A172 (cell line): ENCODE measurements at regions not wholly inside any gene's neighbourhood (a gene's known extent, or its start where the extent isn't known, plus 50 kb on each side); places are given as distances from the start of the nearest gene placed in this dataset.
A peak's percentile ranks its signal among the peaks of the same experiment; 100 is the strongest.
"Not testable (repeated sequence)": the region's sequence is repeated elsewhere in the genome, so short reads cannot be mapped to it uniquely, and the experiment has no call there.

Source experiments
- DNase-seq: peaks from one replicate; pipeline ENCODE4 v3.0.0-alpha.2; 2015; ENCODE audit warnings: low spot score

- DNase-seq, result no peak
Measured at GRCh38 chr2:199131876-199132275, 325.9 kb downstream of the SATB2 start.

GRCh38 chr2:199131136-199131655 is 326.5 kb downstream of the SATB2 start:
- DNase-seq, result no peak

DNA sequence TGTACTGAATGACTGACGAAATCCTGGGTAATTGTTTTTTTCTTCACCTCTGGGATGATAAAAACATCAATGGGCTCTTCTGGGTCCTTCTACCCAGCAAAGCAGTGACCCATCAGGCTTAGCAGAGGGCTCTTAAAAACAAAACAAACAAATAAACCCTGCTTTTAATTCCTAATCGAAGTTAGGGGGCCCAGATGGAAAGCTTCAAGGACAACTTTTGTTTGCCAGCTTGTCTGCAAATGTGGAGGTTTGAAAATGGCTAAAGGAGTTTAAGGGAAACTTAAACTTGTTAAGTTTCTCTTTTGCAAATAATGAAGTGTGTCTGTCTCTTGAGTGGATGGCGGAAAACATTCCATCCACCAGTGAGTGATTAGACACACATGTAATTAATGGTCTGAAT is 327.2 kb downstream of the SATB2 start:
- no peak for DNase-seq

- no peak for DNase-seq
Measured at GRCh38 chr2:199128476-199129229, 329.1 kb downstream of the SATB2 start.

GRCh38 chr2:199119796-199120195 is 337.9 kb downstream of the SATB2 start:
- no peak for DNase-seq

DNA sequence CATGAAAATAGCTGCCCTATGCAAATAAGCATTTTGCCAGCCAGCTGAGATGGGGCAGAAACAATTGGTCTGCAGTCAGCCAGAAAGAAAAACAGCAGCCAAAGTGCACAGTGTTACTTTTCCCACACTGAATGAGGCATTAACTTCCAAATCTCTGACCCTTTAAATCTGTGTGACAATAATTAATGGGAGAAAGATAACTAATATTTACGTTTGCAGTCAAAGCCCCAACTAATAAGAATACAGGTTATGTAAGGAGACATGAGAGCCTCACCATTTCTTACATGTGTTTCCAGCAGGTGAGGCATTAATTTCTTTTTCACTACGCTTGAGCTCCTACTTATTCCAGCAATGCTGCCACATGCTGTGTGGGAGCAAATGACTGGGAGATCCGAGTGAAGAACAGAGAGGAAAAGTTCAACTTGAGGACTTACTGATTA is 339.0 kb downstream of the SATB2 start:
- DNase-seq, result no peak

DNA sequence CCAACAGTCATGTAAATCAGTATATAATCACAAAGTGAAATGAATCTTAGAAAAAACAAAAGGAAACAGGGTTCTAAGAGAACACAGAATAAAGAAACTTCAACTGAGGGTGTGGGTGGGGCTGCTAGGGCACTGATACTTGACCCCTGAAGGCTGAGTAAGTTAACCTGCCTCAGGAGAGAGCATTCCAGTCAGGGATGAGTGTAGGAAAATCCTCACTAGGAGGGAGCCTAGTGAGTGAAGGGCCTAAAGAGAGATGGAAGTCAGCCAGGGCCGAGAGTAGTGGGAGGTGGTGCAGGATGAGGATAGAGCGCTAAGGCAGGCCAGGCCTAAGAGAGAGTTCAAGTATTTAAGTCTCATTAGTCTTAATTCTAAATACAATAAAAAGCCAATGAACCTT is 342.6 kb downstream of the SATB2 start:
- DNase-seq, result no peak

DNA sequence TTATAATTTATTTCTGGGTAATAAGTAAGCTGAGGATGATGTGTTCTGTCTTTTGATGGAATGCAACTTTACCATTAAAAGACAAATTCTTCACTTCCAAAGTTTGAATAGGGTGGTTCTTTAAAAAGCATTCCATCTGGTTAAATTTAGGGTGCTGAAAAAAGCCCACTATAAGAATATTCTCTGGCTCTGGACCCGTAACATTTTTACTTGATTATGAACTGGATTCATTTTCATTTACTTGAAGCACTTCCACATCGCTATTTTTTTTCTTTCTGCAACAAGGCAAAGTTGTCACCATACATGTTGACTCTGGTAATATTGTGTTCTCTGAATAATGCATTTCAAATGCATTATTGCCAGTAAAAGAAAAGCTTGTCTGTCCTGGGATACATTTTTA is 344.6 kb downstream of the SATB2 start:
- DNase-seq, result no peak

GRCh38 chr2:199111458-199111857 is 346.3 kb downstream of the SATB2 start:
- DNase-seq, result no peak

DNA sequence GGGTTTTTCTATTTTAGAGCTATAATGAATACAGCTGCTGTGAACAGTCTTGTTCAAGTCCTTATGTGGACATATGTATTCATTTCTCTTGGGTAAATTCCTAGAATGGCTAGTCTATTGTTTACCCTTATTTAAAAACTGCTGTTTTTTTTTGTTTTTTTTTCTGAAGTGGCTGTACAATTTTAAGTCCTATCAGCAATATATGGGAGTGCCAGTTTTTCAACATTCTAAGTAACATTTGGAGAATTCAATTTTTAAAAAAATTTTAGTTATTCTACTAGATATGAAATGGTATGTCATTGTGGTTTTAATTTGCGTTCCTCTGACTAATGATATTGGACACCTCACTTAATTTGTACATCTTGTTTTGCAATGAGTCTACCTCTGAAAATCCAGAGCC is 349.7 kb downstream of the SATB2 start:
- DNase-seq, result no peak

- DNase-seq, result no peak
Measured at GRCh38 chr2:199105826-199106225, 351.9 kb downstream of the SATB2 start.

GRCh38 chr2:199101487-199101886 is 356.3 kb downstream of the SATB2 start:
- DNase-seq, result no peak

DNA sequence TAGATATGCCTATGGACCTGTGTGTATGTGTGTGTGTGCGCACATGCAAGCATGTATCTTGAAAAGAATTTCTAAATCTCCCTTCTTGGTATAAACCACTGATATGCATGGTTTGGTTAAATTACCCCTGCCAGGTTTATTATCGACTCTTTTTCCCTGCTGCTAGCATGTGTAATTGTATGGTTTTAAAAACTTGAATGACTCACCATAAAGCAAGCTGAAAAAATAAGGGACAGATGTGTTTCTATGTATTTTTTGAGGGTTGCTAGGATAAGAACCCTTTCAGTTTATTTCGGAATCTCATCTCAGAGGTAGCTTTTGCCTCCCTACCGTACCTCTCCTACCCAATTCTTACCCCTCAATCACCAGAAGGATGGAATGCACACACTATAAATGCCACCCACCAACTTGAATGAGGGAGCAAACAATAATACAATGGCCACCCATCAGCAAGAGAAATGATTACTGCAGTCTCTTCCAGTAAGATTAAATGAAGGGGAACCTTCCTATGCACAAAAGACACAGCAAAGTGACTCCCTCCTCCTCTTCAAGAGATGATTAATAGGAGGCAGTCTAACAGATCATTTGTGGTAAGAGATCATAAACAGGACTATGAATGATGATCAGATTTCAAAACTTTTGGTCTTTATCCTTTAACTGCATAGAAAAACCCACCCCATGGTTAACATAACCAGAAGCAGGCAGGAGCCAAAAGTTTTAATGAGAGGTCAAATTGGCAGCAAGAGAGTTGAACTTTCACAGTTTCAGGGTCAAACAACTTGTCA is 357.2 kb downstream of the SATB2 start:
- no peak for DNase-seq

DNA sequence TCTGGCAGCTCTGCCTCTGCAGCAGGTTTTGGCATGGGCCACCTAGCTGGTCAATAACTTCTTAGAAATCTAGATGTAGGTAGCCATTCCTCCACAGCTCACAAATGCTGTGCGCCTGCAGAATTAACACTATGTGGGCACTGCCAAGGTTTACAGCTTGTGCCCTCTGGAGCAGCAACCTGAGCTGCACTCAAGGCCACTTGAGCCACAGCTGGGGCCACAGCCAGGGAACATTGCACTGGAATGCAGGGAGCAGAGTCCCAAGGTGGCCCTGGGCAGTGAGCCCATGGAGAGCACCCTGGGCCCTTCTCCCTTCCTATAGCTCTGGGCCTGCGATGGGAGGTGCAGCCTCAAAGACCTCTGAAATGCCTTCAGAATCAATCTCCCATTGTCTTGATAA is 365.3 kb downstream of the SATB2 start:
- no peak for DNase-seq

DNA sequence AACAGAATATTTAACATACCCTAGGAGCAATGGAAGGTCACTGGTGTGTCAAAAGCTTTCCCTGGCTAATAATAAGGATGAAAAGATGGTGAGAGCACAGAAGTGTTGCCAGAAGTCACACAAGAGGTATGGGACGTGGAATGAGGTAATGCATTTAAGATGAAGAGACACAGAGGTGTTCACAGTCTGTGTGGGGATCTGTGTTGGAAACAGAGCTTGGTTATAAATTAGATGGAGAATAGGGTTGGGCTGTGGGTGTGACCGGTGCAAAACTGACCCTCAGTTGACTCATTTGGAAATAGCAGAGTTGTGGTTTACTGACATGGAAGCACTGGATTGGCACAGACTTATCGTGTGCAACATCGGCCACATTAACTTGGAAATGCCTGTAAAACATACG is 372.5 kb downstream of the SATB2 start:
- peak; percentile 62 for DNase-seq

DNA sequence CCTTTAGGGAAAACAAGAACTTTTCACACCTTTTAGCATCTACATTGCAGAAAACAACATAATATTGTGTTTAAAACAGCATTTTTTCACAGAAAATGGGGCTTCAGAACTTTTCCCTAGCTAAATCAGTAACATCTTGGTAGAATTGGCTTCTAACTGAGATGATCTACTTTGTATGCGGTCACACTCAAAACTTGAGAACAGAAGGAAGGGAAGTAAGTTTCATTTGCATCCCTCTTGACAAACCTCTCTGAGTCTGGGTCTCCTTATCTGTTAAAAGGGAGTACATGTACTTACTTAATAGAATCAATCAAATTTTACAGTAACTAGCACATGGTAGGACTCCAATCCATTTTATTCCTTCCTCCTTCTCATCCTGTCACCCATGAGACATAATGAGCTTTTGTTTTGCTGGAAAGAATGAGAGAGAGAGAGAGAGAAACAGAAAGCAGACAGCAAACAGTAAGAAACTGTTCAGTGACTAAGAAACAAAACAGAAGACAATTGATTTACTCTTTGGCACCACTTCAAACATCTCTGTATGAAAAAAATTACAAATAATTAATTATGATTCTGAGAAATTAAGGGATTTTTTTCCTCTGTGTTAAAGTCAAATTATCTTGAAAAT is 387.3 kb downstream of the SATB2 start:
- no peak for DNase-seq

- no peak for DNase-seq
Measured at GRCh38 chr2:199064201-199064600, 393.5 kb downstream of the SATB2 start.

DNA sequence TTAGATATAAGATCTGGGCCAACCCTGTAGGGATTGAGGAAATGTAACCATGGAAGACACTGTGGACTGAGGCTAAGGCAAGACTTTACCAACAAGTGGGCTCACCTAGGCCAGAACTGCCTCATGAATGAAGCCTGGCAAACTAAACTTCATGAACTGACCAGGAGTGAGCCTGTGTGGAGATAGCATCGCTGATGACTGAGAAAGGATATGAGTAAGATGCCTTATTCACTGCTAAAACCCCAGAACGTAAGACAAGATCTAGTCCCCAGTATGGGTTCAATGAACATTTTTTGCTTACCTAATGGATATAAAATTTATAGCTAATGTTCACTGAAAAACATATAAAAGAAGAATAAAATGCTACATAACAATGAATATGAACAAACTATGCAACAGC is 399.8 kb downstream of the SATB2 start:
- no peak for DNase-seq

- no peak for DNase-seq
Measured at GRCh38 chr2:199055336-199055735, 402.4 kb downstream of the SATB2 start.

DNA sequence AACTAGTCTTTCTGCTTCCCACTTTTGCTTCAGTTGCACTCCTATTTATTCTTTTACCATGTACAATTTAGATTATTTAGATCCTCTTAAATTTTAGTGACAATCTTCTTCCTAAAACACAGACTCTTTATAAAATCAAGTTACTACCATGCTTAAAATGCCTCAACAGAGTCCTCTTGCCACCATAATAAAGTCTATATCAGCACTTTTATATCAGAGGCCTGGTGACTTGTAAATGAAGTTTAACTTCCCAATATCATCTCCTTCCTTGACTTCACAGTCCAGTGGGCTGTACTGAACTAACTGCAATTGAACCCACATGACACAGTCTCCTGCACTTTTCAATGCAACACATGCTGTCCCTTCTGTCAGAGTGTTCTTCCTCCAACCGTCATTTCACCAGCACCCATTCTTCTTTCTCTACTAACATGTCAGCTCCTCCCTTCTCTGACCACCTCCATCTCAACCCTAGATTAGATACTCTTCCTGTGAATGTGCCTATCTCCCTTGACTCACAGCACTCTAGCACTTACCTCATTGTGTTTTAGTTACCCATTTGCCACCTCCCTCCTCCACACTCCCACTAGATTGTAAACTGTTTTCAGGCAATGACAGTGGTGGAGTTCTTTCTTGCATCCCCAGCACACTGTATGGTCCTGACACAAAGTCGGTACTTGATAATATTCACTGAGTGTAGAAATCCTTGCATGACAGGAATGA is 414.9 kb downstream of the SATB2 start:
- DNase-seq, result no peak

DNA sequence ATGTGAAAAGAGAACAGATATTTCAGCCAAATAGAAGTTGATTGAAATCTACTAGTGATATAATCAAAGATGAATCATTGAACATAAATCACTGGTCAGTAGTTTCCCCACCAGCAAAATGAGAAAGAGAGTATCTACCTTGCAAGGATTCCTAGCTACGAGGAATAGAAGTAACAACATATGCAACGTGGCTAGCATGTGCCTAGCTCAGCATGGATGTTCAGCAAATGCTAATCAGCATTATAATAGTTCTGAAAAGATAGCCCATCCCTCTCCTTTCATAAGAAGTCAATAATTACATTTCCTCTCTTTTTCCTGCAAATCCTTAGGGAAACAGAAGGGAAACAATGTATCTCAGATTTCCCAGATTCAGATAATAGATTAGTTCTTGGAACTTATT is 417.2 kb downstream of the SATB2 start:
- no peak for DNase-seq

GRCh38 chr2:199033761-199034160 is 424.0 kb downstream of the SATB2 start:
- DNase-seq, result not testable (repeated sequence)
